8988T (cell line): ENCODE measurements at regions not wholly inside any gene's neighbourhood (a gene's known extent, or its start where the extent isn't known, plus 50 kb on each side); places are given as distances from the start of the nearest gene placed in this dataset.
"Not testable (repeated sequence)": the region's sequence is repeated elsewhere in the genome, so short reads cannot be mapped to it uniquely, and the experiment has no call there.

ENCODE experiments used
- DNase-seq: peaks from one replicate; pipeline ENCODE4 v3.0.0; 2011

DNA sequence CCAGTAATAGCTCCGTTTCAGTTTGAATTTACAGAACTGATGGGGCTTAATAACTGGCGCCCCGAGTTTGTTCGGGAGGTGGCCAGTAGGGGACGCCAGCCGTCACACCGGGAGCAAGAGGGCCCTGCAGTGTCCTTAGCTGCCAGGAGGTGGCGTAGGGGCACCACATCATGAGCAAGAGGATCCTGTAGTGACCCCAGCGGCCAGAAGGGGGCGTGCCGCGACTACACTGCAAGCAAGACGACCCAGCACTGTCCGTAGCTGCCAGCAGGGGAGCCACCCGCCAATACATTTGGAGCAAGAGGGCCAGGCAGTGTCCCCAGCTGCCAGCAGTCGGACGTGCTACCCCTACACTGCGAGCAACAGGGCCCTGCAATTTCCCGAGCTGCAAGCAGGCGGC lies 663.7 kb upstream of the B3GAT1 start:
- no peak for DNase-seq

DNA sequence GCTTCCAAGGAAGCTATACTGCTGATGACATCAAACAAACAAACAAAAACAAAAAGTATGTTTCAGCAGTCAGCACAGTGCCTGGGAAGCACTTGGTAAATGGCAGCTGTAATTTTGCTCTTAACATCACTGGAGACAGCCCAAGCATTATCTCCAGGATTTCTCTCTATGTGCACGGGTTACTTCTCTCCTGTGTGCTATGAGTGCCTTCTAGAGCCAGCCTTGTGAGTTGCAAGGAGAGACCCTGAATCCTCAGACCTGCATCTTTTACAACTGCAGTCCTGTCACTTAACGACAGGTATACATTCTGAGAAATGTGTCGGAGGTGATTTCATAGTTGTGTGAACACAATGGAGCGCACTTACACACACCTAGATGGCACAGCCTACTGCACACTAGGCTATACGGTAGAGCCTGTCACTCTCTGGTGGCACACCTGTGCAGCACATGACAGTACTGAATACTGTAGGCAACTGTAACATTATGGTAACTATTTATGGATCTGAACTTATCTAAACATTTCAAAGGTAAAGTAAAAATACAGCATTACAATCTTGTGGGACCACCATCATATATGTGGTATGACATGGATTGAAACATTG lies 662.5 kb upstream of the B3GAT1 start:
- no peak for DNase-seq

DNA sequence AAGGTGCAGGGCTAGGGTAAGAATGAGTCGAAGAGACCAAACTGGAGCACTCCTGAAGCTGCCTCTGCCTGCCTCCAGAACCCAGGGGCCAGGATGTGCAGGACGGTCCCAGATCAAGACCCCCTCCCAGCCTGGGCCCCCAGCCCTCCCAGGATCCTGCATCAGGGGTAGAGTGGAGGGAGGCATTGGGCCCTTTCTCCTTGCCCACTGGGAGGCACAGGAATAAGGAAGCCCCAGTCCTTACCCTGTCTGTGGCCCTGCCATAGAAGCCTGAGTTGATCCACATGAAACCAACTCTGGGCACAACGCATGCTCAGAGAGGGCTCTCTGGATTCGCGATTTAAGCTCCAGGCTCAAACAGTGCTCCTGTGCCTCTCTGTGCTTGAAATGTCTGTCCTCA lies 661.8 kb upstream of the B3GAT1 start:
- DNase-seq = no peak

DNA sequence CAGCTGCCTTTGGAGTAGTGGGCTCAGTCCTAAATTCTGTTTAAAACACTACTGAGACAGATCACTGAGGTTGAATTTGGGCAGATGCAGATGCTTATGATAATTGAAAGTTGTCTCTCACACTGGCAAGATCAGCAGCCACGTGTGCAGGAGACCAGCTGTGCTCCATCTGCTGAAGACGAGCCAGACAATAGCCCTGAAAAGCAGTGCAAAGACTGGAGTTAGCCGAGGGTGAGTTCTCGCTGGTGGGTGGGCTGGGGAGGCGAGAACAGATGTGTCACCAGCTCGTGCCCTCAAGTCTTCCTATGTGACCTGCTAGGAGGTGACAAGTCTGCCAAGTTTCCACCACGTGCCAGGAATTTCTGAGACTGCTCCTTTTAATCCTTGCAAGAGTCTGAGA lies 661.3 kb upstream of the B3GAT1 start:
- DNase-seq = no peak

DNA sequence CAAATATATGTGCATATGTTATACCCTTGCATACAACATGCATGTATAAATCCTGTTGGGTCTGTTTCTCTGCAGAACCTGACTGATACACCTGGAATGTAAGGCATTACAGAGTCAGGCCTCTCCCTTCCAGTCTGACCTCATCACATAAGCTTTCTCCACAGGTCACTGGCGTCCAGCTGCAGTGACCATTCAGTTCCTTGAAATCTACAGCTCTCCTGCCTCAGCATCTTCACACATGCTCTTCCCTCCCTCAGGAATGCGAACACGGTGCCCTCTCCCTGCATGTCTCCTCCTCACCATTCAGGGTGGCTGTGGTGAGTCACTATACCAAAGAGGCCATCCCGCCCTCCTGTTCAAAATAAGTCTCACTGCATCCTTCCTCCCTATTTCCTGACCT lies 657.8 kb upstream of the B3GAT1 start:
- no peak for DNase-seq

DNA sequence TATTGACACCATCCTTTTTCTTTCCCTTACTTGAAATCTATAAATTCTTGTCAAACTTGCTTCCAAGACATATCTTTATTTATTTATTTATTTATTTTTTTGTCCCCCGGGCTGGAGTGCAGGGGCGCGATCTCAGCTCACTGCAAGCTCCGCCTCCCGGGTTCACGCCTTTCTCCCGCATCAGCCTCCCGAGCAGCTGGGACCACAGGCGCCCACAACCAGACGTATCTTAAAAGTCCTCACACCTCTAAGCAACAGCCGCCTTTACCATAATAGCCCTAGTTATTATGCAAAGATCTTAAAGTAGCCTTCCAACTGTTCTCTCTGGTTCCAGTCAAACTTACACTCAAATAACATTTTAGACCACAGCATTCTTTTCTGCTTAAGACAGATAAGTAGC lies 657.0 kb upstream of the B3GAT1 start:
- DNase-seq = no peak

DNA sequence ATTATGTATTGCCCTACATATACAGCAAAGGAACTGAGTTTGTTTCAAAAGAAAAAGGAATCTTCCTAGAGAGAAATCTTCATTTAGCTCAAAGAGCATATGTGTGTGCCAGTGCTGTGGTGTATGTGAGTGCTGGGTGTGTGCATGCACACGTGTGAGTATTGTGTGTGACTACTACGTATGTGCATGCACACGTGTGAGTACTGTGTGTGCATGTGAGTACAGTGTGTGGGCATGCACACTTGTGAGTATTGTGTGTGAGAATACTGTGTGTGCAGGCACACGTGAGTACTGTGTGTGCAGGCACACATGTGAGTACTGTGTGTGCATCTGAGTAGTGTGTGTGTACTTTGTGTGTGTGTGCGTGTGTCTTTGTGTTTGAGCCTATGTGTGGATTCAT lies 651.0 kb upstream of the B3GAT1 start:
- DNase-seq = no peak

DNA sequence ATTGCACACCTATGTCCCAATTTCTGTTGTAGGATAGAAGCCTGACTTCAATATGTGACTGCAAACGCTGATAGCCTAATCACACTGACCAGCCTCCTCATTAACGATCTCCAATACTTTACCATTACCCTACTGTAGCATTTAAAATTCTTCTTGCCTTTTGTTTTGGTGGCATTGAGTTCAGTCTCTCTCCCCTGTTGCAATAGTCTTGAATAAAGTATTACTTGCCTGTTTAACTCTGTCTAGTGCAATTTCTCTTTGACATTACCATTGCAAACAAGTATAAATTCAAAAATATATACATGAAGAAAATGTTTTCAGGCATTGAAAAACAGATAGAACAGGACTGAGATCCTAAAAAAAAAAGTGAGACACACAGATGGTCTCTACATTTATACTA lies 649.1 kb upstream of the B3GAT1 start:
- DNase-seq = no peak

DNA sequence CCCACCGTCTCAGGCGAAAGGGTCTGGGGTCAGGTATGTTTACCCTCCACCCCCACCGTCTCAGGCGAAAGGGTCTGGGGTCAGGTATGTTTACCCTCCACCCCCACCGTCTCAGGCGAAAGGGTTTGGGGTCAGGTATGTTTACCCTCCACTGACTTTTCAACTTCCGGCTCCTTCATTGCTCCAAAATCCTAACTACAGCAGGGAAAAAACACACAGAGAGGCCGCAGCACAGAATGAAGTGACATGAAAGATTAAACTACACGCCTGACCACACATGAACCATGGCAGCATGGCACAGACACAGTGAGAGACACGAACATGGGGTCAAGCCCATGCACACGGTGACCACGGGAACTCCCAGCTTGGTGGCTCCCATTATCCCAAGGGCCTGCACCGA lies 634.9 kb upstream of the B3GAT1 start:
- DNase-seq = no peak

DNA sequence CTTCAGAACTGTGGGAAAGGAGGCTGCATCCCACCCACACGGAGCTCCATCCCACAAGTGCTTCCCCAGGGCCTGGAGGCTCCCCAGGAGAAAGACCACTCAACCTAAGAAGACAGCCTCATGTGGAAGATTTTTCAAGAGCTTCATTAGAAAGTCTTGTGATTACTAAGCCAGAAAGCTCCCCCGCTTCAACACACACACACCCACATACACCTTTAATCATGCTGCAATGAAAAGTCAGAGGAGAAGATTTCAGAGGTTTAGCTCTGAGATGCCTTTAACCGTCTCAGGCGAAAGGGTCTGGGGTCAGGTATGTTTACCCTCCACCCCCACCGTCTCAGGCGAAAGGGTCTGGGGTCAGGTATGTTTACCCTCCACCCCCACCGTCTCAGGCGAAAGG lies 634.5 kb upstream of the B3GAT1 start:
- DNase-seq = no peak

DNA sequence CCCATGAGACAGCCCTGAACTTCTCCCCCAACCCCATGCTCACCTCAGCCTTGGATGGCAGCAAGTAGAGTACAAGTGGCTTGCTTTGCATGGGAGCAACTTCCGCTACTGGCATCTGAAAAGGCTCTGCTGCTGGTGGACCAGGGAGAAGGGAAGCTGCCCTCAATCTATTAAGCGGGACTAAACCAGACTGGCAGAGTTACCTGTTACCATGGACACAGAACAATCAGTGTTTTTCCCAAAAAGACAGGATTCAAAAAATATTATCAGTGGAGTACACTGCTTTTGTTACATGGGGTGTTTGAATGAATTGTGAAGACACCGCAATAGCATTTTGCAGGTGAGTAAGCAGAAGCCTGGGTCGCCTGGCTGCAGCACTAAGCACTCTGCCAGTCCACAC lies 631.4 kb upstream of the B3GAT1 start:
- no peak for DNase-seq

DNA sequence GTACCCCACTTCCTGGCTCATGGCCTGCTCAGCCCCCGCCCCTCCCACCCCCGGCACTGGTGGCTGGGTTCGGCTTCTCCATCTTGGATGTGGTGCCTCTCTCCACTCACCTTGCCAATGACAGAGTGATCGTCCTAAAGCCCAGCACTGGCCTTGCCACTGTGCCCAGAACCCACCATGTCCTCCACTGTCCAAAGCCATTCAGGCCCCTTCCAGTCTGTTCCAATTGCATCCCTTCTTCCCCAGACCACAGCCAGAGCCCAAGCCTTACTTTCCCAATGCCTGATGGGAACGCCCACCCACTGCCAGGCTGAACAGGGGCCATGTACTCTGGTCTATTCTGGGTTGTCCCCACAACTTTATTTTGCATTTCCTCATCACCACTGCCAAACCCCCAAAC lies 625.8 kb upstream of the B3GAT1 start:
- no peak for DNase-seq

DNA sequence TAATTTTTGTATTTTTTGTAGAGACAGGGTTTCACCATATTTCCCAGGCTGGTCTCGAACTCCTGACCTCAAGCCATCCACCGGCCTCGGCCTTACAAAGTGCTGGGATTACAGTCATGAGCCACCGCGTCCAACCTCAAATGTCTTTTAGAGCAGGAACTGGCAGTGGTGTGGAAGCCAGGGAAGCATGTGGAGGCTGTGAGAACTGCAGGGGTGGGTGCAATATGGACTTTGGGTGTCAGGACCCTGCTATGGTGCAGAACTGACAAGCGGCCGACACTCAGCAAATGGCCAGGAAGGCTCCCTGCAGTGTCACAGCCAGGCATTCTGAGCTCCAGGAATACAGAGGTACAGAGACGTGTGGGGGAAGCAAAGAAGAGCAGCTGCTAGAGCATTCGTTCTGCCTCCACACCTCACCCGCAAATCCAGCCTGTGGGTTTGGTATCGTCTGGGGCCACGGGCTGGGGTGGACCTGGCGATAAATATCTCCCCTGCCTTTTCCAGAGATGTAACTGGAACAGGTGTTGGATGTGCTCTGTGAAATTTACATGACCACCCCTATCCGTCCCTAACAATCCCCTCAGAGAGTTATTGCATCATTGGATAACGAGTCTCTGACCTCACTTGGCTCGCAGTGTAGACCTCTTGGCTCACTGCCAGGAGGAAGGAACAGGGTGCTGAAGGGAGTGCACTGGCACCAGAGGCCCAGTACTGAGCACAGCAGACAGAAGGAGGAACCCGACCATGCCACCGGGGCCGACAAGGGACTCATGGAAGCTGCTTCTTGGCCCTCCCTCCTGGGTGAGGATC lies 624.7 kb upstream of the B3GAT1 start:
- DNase-seq = no peak

DNA sequence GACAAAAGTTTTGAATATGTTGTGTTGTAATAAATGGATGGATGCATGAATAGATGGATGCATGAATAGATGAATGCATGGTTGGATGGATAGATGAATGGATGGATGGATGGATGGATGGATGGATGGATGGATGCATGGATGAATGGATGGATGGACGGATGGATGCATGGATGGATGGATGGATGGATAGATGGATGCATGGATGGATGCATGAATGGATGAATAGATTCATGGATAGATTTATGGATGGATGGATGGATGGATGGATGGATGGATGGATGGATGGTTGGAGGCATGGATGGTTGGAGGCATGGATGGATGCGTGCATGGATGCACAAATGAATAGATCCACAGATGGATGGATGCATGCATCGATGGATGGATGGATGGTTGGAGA lies 623.2 kb upstream of the B3GAT1 start:
- no peak for DNase-seq

DNA sequence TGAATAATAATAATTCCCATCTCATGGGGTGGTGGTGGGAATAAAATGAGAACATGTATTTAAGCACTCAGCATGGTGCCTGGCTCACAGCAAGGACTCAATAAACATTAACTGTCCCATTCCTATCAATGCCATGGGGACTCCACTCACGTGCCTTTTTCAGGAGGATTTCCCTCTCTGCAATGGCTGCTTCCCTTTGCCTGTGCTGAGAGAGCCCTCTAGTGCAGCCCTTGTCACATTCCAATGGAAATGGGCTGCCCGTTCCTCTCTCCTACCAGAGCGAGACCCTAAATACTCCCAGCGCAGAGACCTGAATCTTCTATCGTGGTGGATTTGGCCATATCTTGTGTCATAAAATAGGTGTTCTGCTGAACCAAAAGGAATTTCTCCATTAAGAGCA lies 621.5 kb upstream of the B3GAT1 start:
- DNase-seq = no peak

DNA sequence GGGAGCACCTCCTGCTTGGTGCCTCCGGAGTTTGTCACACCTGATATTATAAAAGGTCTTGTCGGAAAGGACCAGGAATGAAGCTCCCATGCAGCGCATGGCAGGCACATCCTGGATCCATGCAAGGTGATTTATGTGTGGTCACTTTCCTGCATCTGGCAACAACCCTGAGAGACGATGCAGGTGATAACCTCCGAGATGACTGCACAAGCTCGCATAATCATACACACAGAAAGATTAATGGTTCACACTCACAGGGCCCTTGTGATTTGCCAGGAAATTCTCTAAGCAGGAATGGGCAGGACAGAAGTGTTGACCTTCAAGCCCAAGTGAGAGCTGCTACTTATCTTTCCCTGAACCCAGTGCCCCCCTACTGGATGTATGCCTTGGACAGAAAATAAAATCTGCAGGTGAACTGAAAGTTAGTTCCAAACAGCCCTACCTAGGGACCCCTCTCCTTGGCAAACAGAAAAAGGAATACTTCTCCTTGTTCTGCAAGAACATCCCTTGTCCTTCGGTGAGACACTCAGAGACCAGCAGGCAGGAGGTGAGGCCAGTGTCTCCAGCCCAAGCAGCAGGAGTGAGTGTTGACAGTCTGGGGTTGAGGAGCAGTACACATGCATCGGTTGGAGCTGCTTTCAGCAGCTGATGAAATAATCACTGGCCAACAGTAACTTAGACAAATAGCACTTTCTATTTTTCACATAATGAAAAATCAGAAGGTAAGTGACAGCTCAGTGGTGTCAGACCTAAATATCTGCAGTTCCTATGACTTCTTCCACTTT lies 619.4 kb upstream of the B3GAT1 start:
- no peak for DNase-seq

DNA sequence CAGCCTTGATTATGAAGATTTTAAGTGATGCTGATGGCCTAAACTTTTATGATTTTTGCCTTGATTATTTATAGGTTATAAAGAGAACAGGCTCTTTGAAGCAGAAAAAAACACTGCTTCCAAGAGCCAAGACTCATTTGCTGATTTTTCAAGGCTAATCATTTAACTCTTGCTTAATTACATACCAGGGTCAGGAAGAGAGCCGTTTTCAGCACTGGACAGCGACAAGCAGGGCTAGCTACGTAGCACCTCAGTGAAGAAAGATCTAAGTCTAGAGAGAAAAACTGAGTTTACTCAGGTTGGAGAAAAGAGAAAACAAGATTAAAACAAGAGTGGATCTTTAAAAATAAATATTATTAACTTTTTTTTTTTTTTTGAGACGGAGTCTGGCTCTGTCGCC lies 615.4 kb upstream of the B3GAT1 start:
- DNase-seq = no peak

DNA sequence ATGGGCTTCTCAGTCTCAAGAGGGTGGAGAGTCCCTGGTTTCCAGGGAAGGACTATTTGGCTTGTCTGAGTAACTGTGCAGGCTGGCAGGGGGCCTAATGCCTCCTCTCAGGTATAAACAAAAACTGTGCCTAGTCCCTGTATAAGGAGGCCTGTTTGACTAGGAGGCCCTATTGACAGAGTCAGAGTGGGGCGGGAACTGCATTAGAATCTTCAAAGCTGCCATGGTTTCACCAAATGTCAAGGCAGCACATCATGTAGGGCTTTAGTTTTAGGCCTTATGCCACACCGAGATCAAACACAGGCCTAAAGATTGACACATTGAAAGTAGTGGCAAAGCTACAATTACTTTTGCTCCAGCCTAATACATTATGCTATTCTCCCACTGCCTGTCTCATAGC lies 611.5 kb upstream of the B3GAT1 start:
- no peak for DNase-seq

DNA sequence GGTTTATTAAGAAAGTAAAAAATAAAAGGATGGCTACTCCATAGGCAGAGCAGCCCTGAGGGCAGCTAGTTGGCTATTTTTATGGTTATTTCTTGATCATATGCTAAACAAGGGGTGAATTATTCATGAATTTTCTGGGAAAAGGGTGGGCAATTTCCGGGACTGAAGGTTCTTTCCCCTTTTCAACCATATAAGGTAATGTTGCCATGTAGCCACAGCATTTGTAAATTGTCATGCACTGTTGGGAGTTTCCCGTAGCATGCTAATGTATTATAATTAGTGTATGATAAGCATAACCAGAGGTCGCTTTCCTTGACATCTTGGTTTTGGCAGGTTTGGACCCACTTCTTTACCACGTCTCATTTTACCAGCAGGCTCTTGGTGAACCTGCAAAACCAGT lies 610.4 kb upstream of the B3GAT1 start:
- DNase-seq = no peak

DNA sequence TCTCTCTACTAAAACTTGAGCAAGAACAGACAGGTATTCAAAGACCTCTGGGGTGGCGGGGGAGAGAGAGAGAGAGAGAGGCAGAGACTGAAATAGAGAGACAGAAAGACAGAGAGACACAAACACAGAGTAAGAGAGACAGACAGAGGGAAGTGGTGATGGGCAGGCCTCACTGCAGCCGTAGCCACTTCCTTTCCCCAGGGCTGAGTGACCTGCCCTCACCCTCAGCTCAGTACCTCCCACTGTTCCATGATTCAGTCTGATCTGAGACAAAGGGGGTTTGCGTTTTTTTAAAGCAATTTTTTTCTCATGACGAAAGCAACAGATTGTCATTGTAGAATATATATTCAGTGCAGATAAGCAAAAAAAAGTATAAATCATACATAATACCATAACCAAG lies 607.9 kb upstream of the B3GAT1 start:
- no peak for DNase-seq

DNA sequence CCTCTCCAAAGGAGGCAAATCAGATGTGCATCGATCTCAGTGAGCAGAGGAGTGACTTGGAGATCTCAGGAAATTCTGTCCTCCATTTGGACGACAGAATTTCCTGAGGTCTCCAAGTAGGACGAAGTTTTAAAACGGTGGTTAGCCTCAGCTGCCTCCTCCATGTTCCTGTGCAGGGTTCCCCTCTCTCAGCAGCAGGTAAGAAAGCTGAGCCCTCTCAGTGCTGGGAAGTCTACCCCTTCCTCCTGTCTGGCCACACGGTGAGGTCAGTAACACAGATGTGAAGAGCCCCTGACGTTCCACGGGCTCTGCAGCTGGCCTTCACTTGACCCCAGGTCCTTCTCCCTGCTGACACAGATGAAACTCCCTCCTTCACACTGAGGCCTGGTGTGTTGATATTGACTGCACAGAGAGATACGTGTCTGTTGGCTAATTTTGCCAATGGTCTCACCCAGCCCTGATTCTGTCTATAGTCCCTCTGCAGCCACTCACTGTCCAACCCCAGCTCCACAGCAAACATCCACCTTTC lies 607.4 kb upstream of the B3GAT1 start:
- no peak for DNase-seq

DNA sequence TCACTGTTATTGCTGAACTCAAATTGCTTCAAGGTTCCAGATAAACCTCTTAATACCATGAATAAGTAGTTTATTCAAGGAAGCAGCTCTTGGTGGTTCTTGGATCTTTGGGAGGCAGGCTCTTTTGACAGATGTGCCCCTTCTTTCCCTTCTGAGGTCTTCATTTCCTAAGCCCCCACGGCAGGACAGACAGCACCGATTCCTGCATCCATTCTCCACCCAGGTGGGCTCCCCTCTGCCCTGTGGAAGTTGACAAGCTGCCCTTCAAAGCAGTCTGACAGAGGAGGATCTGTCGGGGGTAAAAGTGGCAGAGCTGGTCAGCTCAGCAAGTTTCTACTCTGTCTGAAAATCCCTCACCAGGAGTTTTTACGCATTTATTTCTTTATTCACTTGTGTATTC lies 605.3 kb upstream of the B3GAT1 start:
- no peak for DNase-seq

DNA sequence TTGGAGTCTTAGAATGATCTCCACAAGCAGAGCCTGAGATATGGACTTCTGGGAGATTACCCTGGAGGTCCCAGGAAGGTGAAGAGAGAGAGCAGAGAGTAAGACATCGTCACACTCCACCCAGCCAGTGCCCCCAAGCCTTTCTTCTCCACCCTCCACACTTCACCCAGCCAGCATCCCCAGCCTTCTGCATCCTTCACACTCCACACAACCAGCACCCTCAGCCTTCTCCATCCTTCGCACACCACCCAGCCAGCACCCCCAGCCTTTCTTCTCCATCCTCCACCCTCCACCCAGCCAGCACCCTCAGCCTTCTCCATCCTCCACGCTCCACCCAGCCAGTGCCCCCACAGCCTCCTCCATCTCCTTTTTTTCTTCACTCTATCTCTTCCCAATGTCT lies 603.9 kb upstream of the B3GAT1 start:
- DNase-seq = no peak

DNA sequence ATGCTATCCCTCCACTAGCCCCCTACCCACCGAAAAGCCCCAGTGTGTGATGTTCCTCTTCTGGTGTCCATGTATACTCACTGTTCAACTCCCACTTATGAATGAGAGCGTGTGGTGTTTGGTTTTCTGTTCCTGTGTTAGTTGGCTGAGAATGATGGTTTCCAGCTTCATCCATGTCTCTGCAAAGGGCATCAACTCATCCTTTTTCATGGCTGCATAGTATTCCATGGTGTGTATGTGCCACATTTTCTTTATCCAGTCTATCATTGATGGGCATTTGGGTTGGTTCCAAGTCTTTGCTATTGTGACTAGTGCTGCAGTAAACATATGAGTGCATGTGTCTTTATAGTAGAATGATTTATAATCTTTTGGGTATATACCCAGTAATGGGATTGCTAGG lies 599.3 kb upstream of the B3GAT1 start:
- not testable (repeated sequence) for DNase-seq
